OCI-LY3 (cell line): ENCODE measurements at regions not wholly inside any gene's neighbourhood (a gene's known extent, or its start where the extent isn't known, plus 50 kb on each side); places are given as distances from the start of the nearest gene placed in this dataset.

ENCODE experiments used
- CTCF ChIP-seq: fragments of 200-600, 300-600 bp; sonication (generic); IDR thresholded peaks from 2 replicates; pipeline ENCODE4 v1.5.1; 2014; ENCODE audit warnings: antibody characterized with exemption, low read length, low read depth
- EZH2phosphoT487 ChIP-seq: fragments of 200-600 bp; shearing (Covaris generic); IDR thresholded peaks from 2 replicates; pipeline ENCODE4 v1.6.1; 2018; ENCODE audit warnings: antibody characterized with exemption, mixed run types, low read depth

- no peak for TF ChIP-seq CTCF
- no peak for TF ChIP-seq EZH2phosphoT487
Observed at GRCh38 chr6:87926687-87927086, 121.0 kb upstream of the SPACA1 start.
